ENCODE measurements at regions not wholly inside any gene's neighbourhood (a gene's known extent, or its start where the extent isn't known, plus 50 kb on each side); places are given as distances from the start of the nearest gene placed in this dataset.

- TF ChIP-seq CTCF (conservative IDR thresholded peaks at IDR 0.05; ENCODE audit: low read depth, low read length) (no peak), EZH2 (IDR thresholded peaks at IDR 0.05; ENCODE audit: borderline replicate concordance, low read depth, low read length, poor library complexity, severe bottlenecking) (no peak)
These were observed 177.1 kb upstream of the MAN1A1 start for GRCh38 chr6:119526561-119527230.
